Endothelial cell (in vitro differentiated cells): ENCODE measurements at regions not wholly inside any gene's neighbourhood (a gene's known extent, or its start where the extent isn't known, plus 50 kb on each side); places are given as distances from the start of the nearest gene placed in this dataset.

Experiments used
- DNase-seq: peaks from one replicate; pipeline ENCODE4 v3.0.0; 2021; ENCODE audit warnings: low spot score
- H3K27ac Mint-ChIP-seq: one replicate; pipeline ENCODE4 v1.8.0; 2021; ENCODE audit warnings: mixed read lengths, inconsistent platforms; ENCODE audit not compliant: unreplicated experiment
- H3K27me3 Mint-ChIP-seq: one replicate; pipeline ENCODE4 v1.8.0; 2021; ENCODE audit warnings: mild to moderate bottlenecking, moderate library complexity, mixed read lengths, inconsistent platforms; ENCODE audit not compliant: unreplicated experiment
- H3K36me3 Mint-ChIP-seq: one replicate; pipeline ENCODE4 v1.8.0; 2021; ENCODE audit warnings: mild to moderate bottlenecking, low read depth, mixed read lengths, inconsistent platforms; ENCODE audit not compliant: unreplicated experiment
- H3K4me1 Mint-ChIP-seq: one replicate; pipeline ENCODE4 v1.8.0; 2021; ENCODE audit warnings: mild to moderate bottlenecking, mixed read lengths, inconsistent platforms; ENCODE audit not compliant: unreplicated experiment
- H3K4me3 Mint-ChIP-seq: one replicate; pipeline ENCODE4 v1.8.0; 2021; ENCODE audit warnings: mild to moderate bottlenecking, mixed read lengths, inconsistent platforms; ENCODE audit not compliant: unreplicated experiment
- H3K9me3 Mint-ChIP-seq: one replicate; pipeline ENCODE4 v1.8.0; 2021; ENCODE audit warnings: mixed read lengths, inconsistent platforms; ENCODE audit not compliant: unreplicated experiment
- TF ChIP-seq, protein P1 (sequence below): fragments of 200-600 bp; sonication (generic); IDR thresholded peaks from one replicate; pipeline ENCODE4 v1.5.0; 2021; ENCODE audit warnings: antibody characterized with exemption; ENCODE audit not compliant: unreplicated experiment

DNA sequence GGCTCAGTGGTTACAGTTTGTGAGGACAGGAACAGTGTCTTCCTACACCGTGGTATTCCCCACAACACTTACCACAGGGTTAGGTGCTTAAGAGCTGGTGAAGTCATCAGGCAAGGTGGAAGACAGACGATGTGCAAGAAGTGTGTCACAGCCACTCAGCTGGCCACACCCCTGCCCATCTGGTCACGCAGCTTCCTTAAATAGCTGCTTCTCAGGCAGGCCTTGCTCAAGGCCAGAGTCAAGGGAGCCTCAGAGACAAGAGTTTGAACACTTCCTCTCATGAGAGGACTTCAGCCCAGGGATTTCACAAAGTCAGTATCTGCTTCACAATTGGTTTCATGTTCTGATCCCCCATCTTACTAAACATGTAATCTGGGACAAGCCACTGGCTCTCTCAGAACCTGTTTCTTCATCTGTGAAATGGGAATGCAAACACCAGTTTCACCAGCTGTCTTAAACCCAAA is 80.3 kb upstream of the FRY start:
- H3K27ac Mint-ChIP-seq = no peak overlapping the region
- no peaks in the 10 kb centered on the region for H3K36me3 Mint-ChIP-seq
- no peaks in the 10 kb centered on the region for H3K9me3 Mint-ChIP-seq
- peaks cover 4% of the 10 kb centered on the region for H3K4me1 Mint-ChIP-seq
- TF ChIP-seq, protein P1, sequence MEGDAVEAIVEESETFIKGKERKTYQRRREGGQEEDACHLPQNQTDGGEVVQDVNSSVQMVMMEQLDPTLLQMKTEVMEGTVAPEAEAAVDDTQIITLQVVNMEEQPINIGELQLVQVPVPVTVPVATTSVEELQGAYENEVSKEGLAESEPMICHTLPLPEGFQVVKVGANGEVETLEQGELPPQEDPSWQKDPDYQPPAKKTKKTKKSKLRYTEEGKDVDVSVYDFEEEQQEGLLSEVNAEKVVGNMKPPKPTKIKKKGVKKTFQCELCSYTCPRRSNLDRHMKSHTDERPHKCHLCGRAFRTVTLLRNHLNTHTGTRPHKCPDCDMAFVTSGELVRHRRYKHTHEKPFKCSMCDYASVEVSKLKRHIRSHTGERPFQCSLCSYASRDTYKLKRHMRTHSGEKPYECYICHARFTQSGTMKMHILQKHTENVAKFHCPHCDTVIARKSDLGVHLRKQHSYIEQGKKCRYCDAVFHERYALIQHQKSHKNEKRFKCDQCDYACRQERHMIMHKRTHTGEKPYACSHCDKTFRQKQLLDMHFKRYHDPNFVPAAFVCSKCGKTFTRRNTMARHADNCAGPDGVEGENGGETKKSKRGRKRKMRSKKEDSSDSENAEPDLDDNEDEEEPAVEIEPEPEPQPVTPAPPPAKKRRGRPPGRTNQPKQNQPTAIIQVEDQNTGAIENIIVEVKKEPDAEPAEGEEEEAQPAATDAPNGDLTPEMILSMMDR = no peak
- no peak overlapping the region for H3K4me3 Mint-ChIP-seq
- peaks cover 5% of the 10 kb centered on the region for H3K27me3 Mint-ChIP-seq
- no peak for DNase-seq

- Mint-ChIP-seq H3K27me3 (peaks cover 3% of the 10 kb centered on the region), H3K36me3 (no peaks in the 10 kb centered on the region), H3K27ac (no peak overlapping the region), H3K4me1 (peaks cover 4% of the 10 kb centered on the region), H3K9me3 (no peaks in the 10 kb centered on the region), H3K4me3 (no peak overlapping the region)
- TF ChIP-seq, protein P1 = no peak
- no peak for DNase-seq
These were observed 78.8 kb upstream of the FRY start for GRCh38 chr13:31952641-31953380.

DNA sequence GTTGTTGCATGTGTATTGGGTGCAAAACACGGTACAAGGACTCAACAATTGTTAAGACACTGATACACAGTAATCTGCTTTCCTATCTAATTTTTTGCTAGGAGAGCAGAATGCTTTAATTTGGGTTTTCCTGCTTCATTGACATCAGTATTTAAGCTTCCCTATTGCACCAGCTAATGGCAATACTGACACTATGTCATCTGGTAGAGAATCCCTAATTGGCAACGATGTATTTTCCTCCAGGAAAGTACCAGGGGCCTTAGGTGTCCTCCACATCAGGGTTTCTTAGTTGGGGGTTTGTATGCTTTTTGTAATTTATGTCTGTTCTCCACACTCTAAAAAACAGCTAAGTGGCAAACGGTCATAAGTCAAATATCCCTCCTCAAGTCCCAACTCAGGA is 76.5 kb upstream of the FRY start:
- H3K9me3 Mint-ChIP-seq = no peaks in the 10 kb centered on the region
- TF ChIP-seq, protein P1 = no peak
- no peak overlapping the region for H3K27ac Mint-ChIP-seq
- H3K4me3 Mint-ChIP-seq = no peak overlapping the region
- DNase-seq = no peak
- H3K4me1 Mint-ChIP-seq = peaks cover 4% of the 10 kb centered on the region
- H3K36me3 Mint-ChIP-seq = no peaks in the 10 kb centered on the region
- H3K27me3 Mint-ChIP-seq = peaks cover 3% of the 10 kb centered on the region

DNA sequence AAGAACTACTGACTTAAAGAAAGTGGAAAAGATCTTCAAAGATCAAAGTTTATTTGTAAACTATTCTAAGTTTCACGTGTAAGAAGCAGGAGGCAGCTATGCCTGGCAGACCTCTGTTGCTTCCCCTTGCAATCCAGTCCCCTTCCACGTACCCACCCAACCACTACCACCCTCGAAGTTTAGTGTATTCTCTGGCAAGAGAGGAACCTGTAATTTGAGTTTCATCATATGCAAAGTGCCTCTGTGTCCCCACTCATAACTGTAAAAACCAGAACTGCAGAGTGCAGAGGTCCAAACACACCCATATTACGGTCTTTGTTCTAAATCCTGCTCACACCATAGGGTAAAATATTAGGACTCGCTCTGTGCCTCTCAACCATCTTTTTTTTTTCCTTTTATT is 75.8 kb upstream of the FRY start:
- no peaks in the 10 kb centered on the region for H3K36me3 Mint-ChIP-seq
- TF ChIP-seq, protein P1 = no peak
- peaks cover 3% of the 10 kb centered on the region for H3K4me1 Mint-ChIP-seq
- DNase-seq = no peak
- no peaks in the 10 kb centered on the region for H3K9me3 Mint-ChIP-seq
- H3K27me3 Mint-ChIP-seq = peaks cover 3% of the 10 kb centered on the region
- H3K4me3 Mint-ChIP-seq = no peak overlapping the region
- no peak overlapping the region for H3K27ac Mint-ChIP-seq

DNA sequence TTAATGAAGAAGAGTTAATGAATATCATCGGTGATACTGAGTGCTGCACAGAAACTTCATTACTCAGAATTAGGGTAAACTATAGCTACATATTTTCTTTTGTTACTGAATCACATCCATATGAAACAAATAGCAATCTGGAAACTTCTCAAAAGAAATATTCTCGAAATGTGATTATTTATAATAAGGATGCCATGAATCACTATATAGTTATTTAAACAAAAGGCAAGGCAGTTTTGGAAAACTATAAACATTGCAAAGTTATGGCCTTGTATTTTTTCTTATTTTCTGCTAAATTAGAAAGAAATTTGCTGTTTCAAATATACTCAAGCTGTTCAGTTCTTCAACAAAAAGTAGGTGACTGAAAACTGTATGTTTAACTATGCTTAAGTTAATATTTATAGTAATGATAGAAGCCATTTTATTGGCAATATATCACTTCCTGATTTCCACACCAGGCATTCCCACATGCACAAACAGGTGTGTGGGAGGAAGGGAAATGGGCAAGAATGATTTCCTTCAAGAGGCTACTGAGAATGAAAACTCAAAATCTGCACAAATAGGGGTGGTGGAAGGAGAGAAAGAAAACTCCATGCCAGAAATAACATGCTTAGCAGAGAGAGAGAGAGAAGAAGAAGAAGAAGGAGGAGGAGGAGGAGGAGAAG is 74.5 kb upstream of the FRY start:
- DNase-seq = no peak
- Mint-ChIP-seq H3K9me3 (no peaks in the 10 kb centered on the region), H3K27me3 (peaks cover 3% of the 10 kb centered on the region), H3K36me3 (no peaks in the 10 kb centered on the region), H3K27ac (no peak overlapping the region), H3K4me1 (no peaks in the 10 kb centered on the region), H3K4me3 (no peak overlapping the region)
- TF ChIP-seq, protein P1 = no peak
